Left lobe of liver (tissue), 2 donors: ENCODE measurements at regions not wholly inside any gene's neighbourhood (a gene's known extent, or its start where the extent isn't known, plus 50 kb on each side); places are given as distances from the start of the nearest gene placed in this dataset.
"Not testable (repeated sequence)": the region's sequence is repeated elsewhere in the genome, so short reads cannot be mapped to it uniquely, and the experiment has no call there.

ENCODE experiments used
- ATAC-seq: fragments of 200-7000 bp; cut with Tn5 transposase; one replicate; pipeline ENCODE4 v1.9.1; 2020; ENCODE audit warnings: mild to moderate bottlenecking, moderate library complexity
- DNase-seq: peaks from one replicate; pipeline ENCODE4 v3.0.0-alpha.2; 2020; ENCODE audit warnings: low spot score
- donor health status: DM: no; HTN: no; CAD: no; lungs with moderate emphysema.
- donor health status: DM: no; HTN: yes; CAD: no.

GRCh38 chr9:90226839-90227338 is 415.7 kb downstream of the DIRAS2 start:
- ATAC-seq, result not testable (repeated sequence)
- DNase-seq, result peak; percentile 64

- ATAC-seq, DNase-seq: not testable (repeated sequence)
These were observed 409.5 kb downstream of the DIRAS2 start for GRCh38 chr9:90233081-90233480.

- ATAC-seq (no peak), DNase-seq (no peak)
These were observed 402.1 kb downstream of the DIRAS2 start for GRCh38 chr9:90240541-90240940.

- no peak for ATAC-seq
- DNase-seq, result no peak
These were observed 397.0 kb downstream of the DIRAS2 start for GRCh38 chr9:90245661-90246060.

- ATAC-seq (peak; percentile 77), DNase-seq (no peak)
These were observed 393.5 kb downstream of the DIRAS2 start for GRCh38 chr9:90249094-90249493.

- DNase-seq (no peak), ATAC-seq (no peak)
These were observed 391.3 kb downstream of the DIRAS2 start for GRCh38 chr9:90251316-90251715.

- no peak for ATAC-seq
- DNase-seq, result no peak
These were observed 386.3 kb downstream of the DIRAS2 start for GRCh38 chr9:90256345-90256744.

GRCh38 chr9:90259311-90260246 is 383.0 kb downstream of the DIRAS2 start:
- ATAC-seq, result no peak

GRCh38 chr9:90261698-90262097 is 380.9 kb downstream of the DIRAS2 start:
- ATAC-seq, result no peak
- DNase-seq, result no peak

More at GRCh38 chr9:90259311-90260246, 383.0 kb downstream of the DIRAS2 start:
- DNase-seq, result no peak

GRCh38 chr9:90268613-90269012 is 374.0 kb downstream of the DIRAS2 start:
- ATAC-seq (no peak), DNase-seq (no peak)

- DNase-seq (no peak), ATAC-seq (peak; percentile 47)
These were observed 370.9 kb downstream of the DIRAS2 start for GRCh38 chr9:90271707-90272106.

- DNase-seq (no peak), ATAC-seq (no peak)
These were observed 367.9 kb downstream of the DIRAS2 start for GRCh38 chr9:90274725-90275124.

- no peak for DNase-seq
- no peak for ATAC-seq
These were observed 356.7 kb downstream of the DIRAS2 start for GRCh38 chr9:90285946-90286345.

GRCh38 chr9:90287567-90288274 is 354.9 kb downstream of the DIRAS2 start:
- DNase-seq, result no peak
- ATAC-seq, result no peak

GRCh38 chr9:90288275-90288639 is 354.4 kb downstream of the DIRAS2 start:
- ATAC-seq (no peak), DNase-seq (no peak)

- ATAC-seq, result no peak
- DNase-seq, result no peak
These were observed 351.7 kb downstream of the DIRAS2 start for GRCh38 chr9:90290716-90291485.

GRCh38 chr9:90296539-90296938 is 346.1 kb downstream of the DIRAS2 start:
- no peak for ATAC-seq
- DNase-seq, result no peak

GRCh38 chr9:90299968-90300367 is 342.7 kb downstream of the DIRAS2 start:
- DNase-seq, result no peak
- ATAC-seq, result no peak

- no peak for DNase-seq
- ATAC-seq, result no peak
These were observed 341.9 kb downstream of the DIRAS2 start for GRCh38 chr9:90300611-90301276.

- DNase-seq (no peak), ATAC-seq (no peak)
These were observed 341.4 kb downstream of the DIRAS2 start for GRCh38 chr9:90301277-90301653.

- no peak for DNase-seq
These were observed 339.0 kb downstream of the DIRAS2 start for GRCh38 chr9:90303655-90304054.

More at GRCh38 chr9:90303655-90304054, 339.0 kb downstream of the DIRAS2 start:
- no peak for ATAC-seq
